Chondrocyte (in vitro differentiated cells): ENCODE measurements at regions not wholly inside any gene's neighbourhood (a gene's known extent, or its start where the extent isn't known, plus 50 kb on each side); places are given as distances from the start of the nearest gene placed in this dataset.

Experiments
- DNase-seq: peaks from one replicate; pipeline ENCODE4 v3.0.0; 2021; ENCODE audit warnings: mixed read lengths, low spot score
- H3K27ac Mint-ChIP-seq: one replicate; pipeline ENCODE4 v1.8.0; 2021; ENCODE audit warnings: mild to moderate bottlenecking, moderate library complexity, mixed read lengths; ENCODE audit not compliant: unreplicated experiment
- H3K27me3 Mint-ChIP-seq: 2 replicates; pipeline ENCODE4 v1.8.0; 2021; ENCODE audit warnings: low read depth, mixed read lengths
- H3K36me3 Mint-ChIP-seq: 2 replicates; pipeline ENCODE4 v1.8.0; 2021; ENCODE audit warnings: low read depth, mixed read lengths
- H3K4me1 Mint-ChIP-seq: 2 replicates; pipeline ENCODE4 v1.8.0; 2021; ENCODE audit warnings: low read depth, mild to moderate bottlenecking, mixed read lengths
- H3K4me3 Mint-ChIP-seq: one replicate; pipeline ENCODE4 v1.8.0; 2021; ENCODE audit warnings: mild to moderate bottlenecking, moderate library complexity, mixed read lengths; ENCODE audit not compliant: unreplicated experiment
- H3K9me3 Mint-ChIP-seq: 2 replicates; pipeline ENCODE4 v1.8.0; 2021; ENCODE audit warnings: low read depth, mixed read lengths
- CTCF ChIP-seq: fragments of 200-600 bp; sonication (generic); IDR thresholded peaks from 2 replicates; pipeline ENCODE4 v1.5.0; 2021; ENCODE audit warnings: antibody characterized with exemption, mild to moderate bottlenecking, moderate library complexity

GRCh38 chr15:98160236-98160635 is 199.7 kb downstream of the ARRDC4 start:
- Mint-ChIP-seq H3K27ac (no peak overlapping the region), H3K9me3 (no peaks in the 10 kb centered on the region), H3K27me3 (no peaks in the 10 kb centered on the region), H3K4me1 (peaks cover 2% of the 10 kb centered on the region), H3K36me3 (no peaks in the 10 kb centered on the region), H3K4me3 (no peak overlapping the region)
- no peak for TF ChIP-seq CTCF
- no peak for DNase-seq

- Mint-ChIP-seq H3K27me3 (no peaks in the 10 kb centered on the region), H3K4me3 (no peak overlapping the region), H3K36me3 (no peaks in the 10 kb centered on the region), H3K9me3 (peaks cover 3% of the 10 kb centered on the region), H3K27ac (no peak overlapping the region), H3K4me1 (no peaks in the 10 kb centered on the region)
- no peak for DNase-seq
- TF ChIP-seq CTCF = no peak
Observed at GRCh38 chr15:98163319-98164045, 203.0 kb downstream of the ARRDC4 start.

- Mint-ChIP-seq H3K9me3 (peaks cover 3% of the 10 kb centered on the region), H3K36me3 (no peaks in the 10 kb centered on the region), H3K4me1 (no peaks in the 10 kb centered on the region), H3K4me3 (no peak overlapping the region), H3K27me3 (no peaks in the 10 kb centered on the region), H3K27ac (no peak overlapping the region)
- DNase-seq = no peak
- TF ChIP-seq CTCF = no peak
Observed at GRCh38 chr15:98164571-98164970, 204.1 kb downstream of the ARRDC4 start.

GRCh38 chr15:98164986-98165385 is 204.5 kb downstream of the ARRDC4 start:
- H3K36me3 Mint-ChIP-seq = no peaks in the 10 kb centered on the region
- no peak for TF ChIP-seq CTCF
- H3K9me3 Mint-ChIP-seq = peaks cover 3% of the 10 kb centered on the region
- H3K27me3 Mint-ChIP-seq = no peaks in the 10 kb centered on the region
- DNase-seq = no peak
- H3K4me3 Mint-ChIP-seq = no peak overlapping the region
- H3K4me1 Mint-ChIP-seq = no peaks in the 10 kb centered on the region
- no peak overlapping the region for H3K27ac Mint-ChIP-seq

- H3K27me3 Mint-ChIP-seq = no peaks in the 10 kb centered on the region
- no peak overlapping the region for H3K4me3 Mint-ChIP-seq
- H3K9me3 Mint-ChIP-seq = peaks cover 3% of the 10 kb centered on the region
- H3K36me3 Mint-ChIP-seq = no peaks in the 10 kb centered on the region
- no peak for DNase-seq
- no peak overlapping the region for H3K27ac Mint-ChIP-seq
- no peaks in the 10 kb centered on the region for H3K4me1 Mint-ChIP-seq
- TF ChIP-seq CTCF = no peak
Observed at GRCh38 chr15:98167722-98168268, 207.3 kb downstream of the ARRDC4 start.
